IMR-90 (cell line): ENCODE measurements at regions not wholly inside any gene's neighbourhood (a gene's known extent, or its start where the extent isn't known, plus 50 kb on each side); places are given as distances from the start of the nearest gene placed in this dataset.

Source experiments
- ATAC-seq: fragments of 200-7000 bp; cut with Tn5 transposase; 2 replicates; pipeline ENCODE4 v1.9.1; 2020; ENCODE audit warnings: low read depth, mild to moderate bottlenecking, moderate library complexity
- BruUV-seq: library from RNA; stranded (reverse); fragments of 400-500 nt; replicated peaks from 2 replicates; lab custom pipeline; 2021; lab: Mats Ljungman, UMichigan
- CTCF ChIA-PET: fragments of 300-600 bp; formaldehyde crosslinking; extraction: SDS; loops from one replicate; lab custom pipeline; 2021; ENCODE audit warnings: antibody characterized with exemption; lab: Yijun Ruan, JAX
- POLR2A ChIA-PET: fragments of 300-600 bp; sonication (Branson Sonifier 250); formaldehyde crosslinking; loops from one replicate; lab custom pipeline; 2022; ENCODE audit warnings: antibody characterized with exemption; ENCODE audit not compliant: unreplicated experiment; lab: Charles Lee
- DNase-seq: peaks from one replicate; pipeline ENCODE4 v3.0.0; 2013
- H2AFZ ChIP-seq: replicated peaks from 2 replicates; pipeline ENCODE3; 2013; ENCODE audit warnings: low read length, mild to moderate bottlenecking; ENCODE audit not compliant: poor library complexity
- H2AK5ac ChIP-seq: 2 replicates; pipeline ENCODE4 v1.6.1; 2013; ENCODE audit warnings: low read depth, low read length, inconsistent platforms
- H2AK9ac ChIP-seq: replicated peaks from 2 replicates; pipeline ENCODE3; 2013; ENCODE audit warnings: mild to moderate bottlenecking, low read depth, low read length, moderate library complexity; ENCODE audit not compliant: poor library complexity
- H2BK120ac ChIP-seq: 2 replicates; pipeline ENCODE4 v1.6.1; 2013; ENCODE audit warnings: low read depth, low read length, inconsistent platforms
- H2BK15ac ChIP-seq: 3 replicates; pipeline ENCODE4 v1.6.1; 2013; ENCODE audit warnings: low read depth, low read length, inconsistent platforms
- H2BK20ac ChIP-seq: 2 replicates; pipeline ENCODE4 v1.6.1; 2013; ENCODE audit warnings: low read depth, mild to moderate bottlenecking, inconsistent platforms, low read length, moderate library complexity
- H2BK5ac ChIP-seq: 2 replicates; pipeline ENCODE4 v1.6.1; 2013; ENCODE audit warnings: mild to moderate bottlenecking, low read depth, low read length, inconsistent platforms; ENCODE audit not compliant: poor library complexity, severe bottlenecking
- H3K14ac ChIP-seq: replicated peaks from 2 replicates; pipeline ENCODE4 v1.6.1; 2013; ENCODE audit warnings: low read depth, low read length, inconsistent platforms
- H3K18ac ChIP-seq: 2 replicates; pipeline ENCODE4 v1.6.1; 2013; ENCODE audit warnings: low read depth, low read length, control low read depth
- H3K23ac ChIP-seq: 2 replicates; pipeline ENCODE4 v1.6.1; 2013; ENCODE audit warnings: low read depth, low read length, inconsistent platforms
- H3K27ac ChIP-seq: 2 replicates; pipeline ENCODE4 v1.5.1; 2013; ENCODE audit warnings: mild to moderate bottlenecking, control low read depth, low read length; ENCODE audit not compliant: insufficient read depth
- H3K27me3 ChIP-seq: 2 replicates; pipeline ENCODE4 v1.6.1; 2013; ENCODE audit warnings: low read length; ENCODE audit not compliant: control insufficient read depth, insufficient read depth
- H3K36me3 ChIP-seq: 2 replicates; pipeline ENCODE4 v1.6.1; 2013; ENCODE audit warnings: low read length, mixed read lengths; ENCODE audit not compliant: control insufficient read depth, insufficient read depth
- H3K4ac ChIP-seq: 2 replicates; pipeline ENCODE4 v1.6.1; 2013; ENCODE audit warnings: low read depth, low read length, inconsistent platforms
- H3K4me1 ChIP-seq: 2 replicates; pipeline ENCODE4 v1.6.1; 2013; ENCODE audit warnings: low read length, mixed read lengths; ENCODE audit not compliant: control insufficient read depth, insufficient read depth
- H3K4me2 ChIP-seq: 2 replicates; pipeline ENCODE4 v1.6.1; 2013; ENCODE audit warnings: low read depth, mild to moderate bottlenecking, control low read depth, low read length, moderate library complexity
- H3K4me3 ChIP-seq: 2 replicates; pipeline ENCODE4 v1.5.1; 2013; ENCODE audit warnings: low read depth, mild to moderate bottlenecking, control low read depth, low read length, moderate library complexity; ENCODE audit not compliant: insufficient read depth
- H3K56ac ChIP-seq: 2 replicates; pipeline ENCODE4 v1.6.1; 2013; ENCODE audit warnings: low read length, inconsistent platforms; ENCODE audit not compliant: insufficient read depth; ENCODE audit errors: extremely low read depth
- H3K79me1 ChIP-seq, 2 experiments: 2 replicates each; pipeline ENCODE4 v1.6.1; 2013; ENCODE audit warnings: low read length in 2 of 2, inconsistent platforms in 1 of 2, low read depth in 1 of 2
- H3K9ac ChIP-seq: 2 replicates; pipeline ENCODE4 v1.6.1; 2013; ENCODE audit warnings: low read depth, low read length, control low read depth
- H3K9me1 ChIP-seq: 2 replicates; pipeline ENCODE4 v1.6.1; 2013; ENCODE audit warnings: low read length, inconsistent platforms; ENCODE audit not compliant: insufficient read depth
- H3K9me3 ChIP-seq: 2 replicates; pipeline ENCODE4 v1.6.1; 2013; ENCODE audit warnings: low read length; ENCODE audit not compliant: control insufficient read depth, insufficient read depth
- H4K20me1 ChIP-seq: 2 replicates; pipeline ENCODE4 v1.6.1; 2013; ENCODE audit warnings: low read length, inconsistent platforms; ENCODE audit not compliant: insufficient read depth
- H4K5ac ChIP-seq: 2 replicates; pipeline ENCODE4 v1.6.1; 2013; ENCODE audit warnings: mild to moderate bottlenecking, low read depth, low read length, control low read depth
- H4K8ac ChIP-seq, 2 experiments: 2 replicates each; pipeline ENCODE4 v1.6.1; 2013; ENCODE audit warnings: low read depth in 2 of 2, low read length in 2 of 2, control low read depth in 1 of 2, inconsistent platforms in 1 of 2
- H4K91ac ChIP-seq: 2 replicates; pipeline ENCODE4 v1.6.1; 2013; ENCODE audit warnings: low read depth, low read length, inconsistent platforms; ENCODE audit not compliant: insufficient read depth
- MAFK ChIP-seq: IDR thresholded peaks from 2 replicates; pipeline ENCODE4 v1.6.1; 2012; ENCODE audit warnings: low read depth, low read length, improper control_type of control experiment
- MAZ ChIP-seq: IDR thresholded peaks from 2 replicates; pipeline ENCODE4 v1.6.1; 2012; ENCODE audit warnings: low read depth, mild to moderate bottlenecking, low read length, improper control_type of control experiment, moderate library complexity, borderline replicate concordance
- MXI1 ChIP-seq: IDR thresholded peaks from 2 replicates; pipeline ENCODE4 v1.6.1; 2012; ENCODE audit warnings: low read depth, mild to moderate bottlenecking, low read length, moderate library complexity, borderline replicate concordance
- RAD21 ChIP-seq: IDR thresholded peaks from 2 replicates; pipeline ENCODE4 v1.6.1; 2012; ENCODE audit warnings: low read length, improper control_type of control experiment
- RFX5 ChIP-seq: IDR thresholded peaks from 2 replicates; pipeline ENCODE4 v1.8.0; 2012; ENCODE audit warnings: low read depth, mild to moderate bottlenecking, low read length, moderate library complexity
- WGBS, 2 experiments: methylation state at CpG; one replicate each; pipeline versions ENCODE4 v1.1.5 to v1.1.7; 2013; ENCODE audit warnings: missing lambda C conversion rate in 2 of 2; ENCODE audit not compliant: insufficient read length in 1 of 2; ENCODE audit errors: extremely low coverage in 2 of 2; 5-methylcytosine and 5-hydroxymethylcytosine counted together
- dilution Hi-C: fragments of 300-500 bp; cut with HindIII; formaldehyde crosslinking; loops from one replicate; pipeline ENCODE4 v1.14.3; 2018; ENCODE audit warnings: low sequenced_read_pairs; ENCODE audit not compliant: unreplicated experiment
- in situ Hi-C: fragments of 300-500 bp; cut with MboI; formaldehyde crosslinking; loops from 3 replicates; pipeline ENCODE4 v1.14.3; 2019; ENCODE audit warnings: low sequenced_read_pairs, inconsistent platforms, mixed read lengths
- intact Hi-C: fragments of 100-400 bp; cut with micrococcal nuclease; formaldehyde crosslinking; loops from 2 replicates; pipeline ENCODE4 v1.10.0; 2022

DNA sequence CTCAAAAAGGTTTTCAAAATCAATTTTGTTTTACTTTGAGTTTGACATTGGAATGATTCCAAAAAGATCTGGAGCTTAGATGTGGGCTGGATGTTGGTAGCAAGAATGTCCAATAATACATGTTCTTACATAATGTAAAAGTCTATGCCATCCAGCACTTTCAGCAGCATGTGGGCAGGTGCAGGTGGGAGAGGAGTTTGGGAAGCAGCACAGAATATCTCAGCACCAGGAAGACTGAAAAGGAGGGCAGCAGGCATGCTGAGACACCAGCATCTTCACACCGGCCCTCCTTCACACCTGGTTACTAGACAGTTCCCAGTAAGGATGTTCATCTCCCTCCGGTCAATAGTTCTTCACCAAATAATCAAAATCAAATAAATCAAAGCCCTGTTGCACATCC is 166.6 kb downstream of the ZBTB18 start:
- H3K4me2 ChIP-seq = no peak overlapping the region
- no peak overlapping the region for H2AFZ ChIP-seq
- in situ Hi-C loops = no loop called here
- H3K23ac ChIP-seq = no peak overlapping the region
- peak overlapping the region; percentile 22; the same call in 1 of the 2 replicates for H4K91ac ChIP-seq
- H3K9ac ChIP-seq = no peak overlapping the region
- CTCF ChIA-PET = no interaction called here
- H2BK20ac ChIP-seq = no peak overlapping the region
- H4K20me1 ChIP-seq = no peaks in the 10 kb centered on the region
- H2AK9ac ChIP-seq = no peak overlapping the region
- no peak overlapping the region for H2BK120ac ChIP-seq
- H3K27ac ChIP-seq = no peak overlapping the region
- no peaks in the 10 kb centered on the region for H3K9me3 ChIP-seq
- intact Hi-C loops = no loop called here
- no peaks in the 10 kb centered on the region for H3K36me3 ChIP-seq
- no peaks in the 10 kb centered on the region for H3K79me1 ChIP-seq
- dilution Hi-C loops = no loop called here
- no TSS peak for BruUV-seq
- H3K18ac ChIP-seq = no peak overlapping the region
- peaks cover 2% of the 10 kb centered on the region; the same call in 1 of the 2 replicates for H3K27me3 ChIP-seq
- no peak overlapping the region for H4K5ac ChIP-seq
- no peak overlapping the region for H3K4ac ChIP-seq
- no peak overlapping the region for H2BK5ac ChIP-seq
- TF ChIP-seq MXI1 (no peak), RAD21 (no peak), RFX5 (no peak), MAFK (no peak), MAZ (no peak)
- H3K4me3 ChIP-seq = no peak overlapping the region
- ATAC-seq (no peak), DNase-seq (no peak)
- no peak overlapping the region for H4K8ac ChIP-seq
- H3K4me1 ChIP-seq = peaks cover 5% of the 10 kb centered on the region
- 100% methylated on average over 1 of the region's 2 CpGs; no CpG with 5 or more reads in 1 of the 2 experiments for WGBS, 2 experiments
- H3K14ac ChIP-seq = no peak overlapping the region
- H3K9me1 ChIP-seq = no peaks in the 10 kb centered on the region
- no peak overlapping the region for H2BK15ac ChIP-seq
- H2AK5ac ChIP-seq = no peak overlapping the region
- no peak overlapping the region for H3K56ac ChIP-seq
- POLR2A ChIA-PET = no interaction called here
